ENCODE measurements at regions not wholly inside any gene's neighbourhood (a gene's known extent, or its start where the extent isn't known, plus 50 kb on each side); places are given as distances from the start of the nearest gene placed in this dataset.
"Not testable (repeated sequence)": the region's sequence is repeated elsewhere in the genome, so short reads cannot be mapped to it uniquely, and the experiment has no call there.

GRCh38 chr12:46945591-46945990 lies 119.8 kb upstream of the SLC38A4 start:
- no peak for DNase-seq (ENCODE audit: low read depth)

- no peak for DNase-seq (ENCODE audit: low read depth)
These were observed 120.3 kb upstream of the SLC38A4 start for GRCh38 chr12:46946137-46946536.

- DNase-seq (ENCODE audit: low read depth) = no peak
These were observed 123.2 kb upstream of the SLC38A4 start for GRCh38 chr12:46948936-46949545.

- DNase-seq (ENCODE audit: low read depth) = no peak
These were observed 124.3 kb upstream of the SLC38A4 start for GRCh38 chr12:46950094-46950493.

GRCh38 chr12:46952880-46953483 lies 126.4 kb upstream of the PCED1B start:
- DNase-seq (ENCODE audit: low read depth) = no peak

GRCh38 chr12:46956451-46957035 lies 122.9 kb upstream of the PCED1B start:
- DNase-seq (ENCODE audit: low read depth) = no peak

- DNase-seq (ENCODE audit: low read depth) = no peak
These were observed 121.4 kb upstream of the PCED1B start for GRCh38 chr12:46958053-46958452.

- no peak for DNase-seq (ENCODE audit: low read depth)
These were observed 120.7 kb upstream of the PCED1B start for GRCh38 chr12:46958599-46959290.

GRCh38 chr12:46959502-46959901 lies 119.9 kb upstream of the PCED1B start:
- no peak for DNase-seq (ENCODE audit: low read depth)

GRCh38 chr12:46960681-46961080 lies 118.7 kb upstream of the PCED1B start:
- DNase-seq (ENCODE audit: low read depth) = no peak

- no peak for DNase-seq (ENCODE audit: low read depth)
These were observed 116.2 kb upstream of the PCED1B start for GRCh38 chr12:46963191-46963590.

- no peak for DNase-seq (ENCODE audit: low read depth)
These were observed 115.1 kb upstream of the PCED1B start for GRCh38 chr12:46963977-46964971.

- no peak for DNase-seq (ENCODE audit: low read depth)
These were observed 114.3 kb upstream of the PCED1B start for GRCh38 chr12:46965137-46965536.

GRCh38 chr12:46965880-46966279 lies 113.5 kb upstream of the PCED1B start:
- DNase-seq (ENCODE audit: low read depth) = no peak

- no peak for DNase-seq (ENCODE audit: low read depth)
These were observed 108.8 kb upstream of the PCED1B start for GRCh38 chr12:46970636-46971035.

GRCh38 chr12:46973937-46974336 lies 105.5 kb upstream of the PCED1B start:
- not testable (repeated sequence) for DNase-seq (ENCODE audit: low read depth)

- no peak for DNase-seq (ENCODE audit: low read depth)
These were observed 101.5 kb upstream of the PCED1B start for GRCh38 chr12:46977871-46978375.

GRCh38 chr12:46981622-46982021 lies 97.8 kb upstream of the PCED1B start:
- no peak for DNase-seq (ENCODE audit: low read depth)

GRCh38 chr12:46982629-46983392 lies 96.6 kb upstream of the PCED1B start:
- no peak for DNase-seq (ENCODE audit: low read depth)

GRCh38 chr12:46983393-46983793 lies 96.0 kb upstream of the PCED1B start:
- no peak for DNase-seq (ENCODE audit: low read depth)
